Neuronal stem cell (in vitro differentiated cells): ENCODE measurements at regions not wholly inside any gene's neighbourhood (a gene's known extent, or its start where the extent isn't known, plus 50 kb on each side); places are given as distances from the start of the nearest gene placed in this dataset.

ENCODE experiments used
- DNase-seq: peaks from one replicate; pipeline ENCODE4 v3.0.0-alpha.2; 2013; ENCODE audit warnings: low spot score
- H2AFZ ChIP-seq: one replicate; pipeline ENCODE4 v1.6.1; 2013; ENCODE audit warnings: mild to moderate bottlenecking, low read length, inconsistent platforms
- H2AK5ac ChIP-seq: 2 replicates; pipeline ENCODE4 v1.6.1; 2013; ENCODE audit warnings: low read depth, mild to moderate bottlenecking, inconsistent platforms, low read length, moderate library complexity, mixed read lengths
- H2BK120ac ChIP-seq: 2 replicates; pipeline ENCODE4 v1.6.1; 2013; ENCODE audit warnings: low read depth, mild to moderate bottlenecking, inconsistent platforms, low read length, moderate library complexity, mixed read lengths
- H2BK12ac ChIP-seq: one replicate; pipeline ENCODE4 v1.6.1; 2013; ENCODE audit warnings: low read length, inconsistent platforms
- H2BK15ac ChIP-seq: 2 replicates; pipeline ENCODE4 v1.6.1; 2013; ENCODE audit warnings: mild to moderate bottlenecking, low read length, inconsistent platforms, mixed read lengths
- H2BK5ac ChIP-seq: one replicate; pipeline ENCODE4 v1.6.1; 2013; ENCODE audit warnings: inconsistent platforms, mild to moderate bottlenecking, low read length, moderate library complexity
- H3K14ac ChIP-seq: one replicate; pipeline ENCODE4 v1.6.1; 2013; ENCODE audit warnings: low read length, inconsistent platforms
- H3K18ac ChIP-seq: 2 replicates; pipeline ENCODE4 v1.6.1; 2013; ENCODE audit warnings: low read length, inconsistent platforms
- H3K23ac ChIP-seq: 2 replicates; pipeline ENCODE4 v1.6.1; 2013; ENCODE audit warnings: low read depth, mild to moderate bottlenecking, mixed read lengths, low read length, inconsistent platforms; ENCODE audit not compliant: poor library complexity
- H3K27ac ChIP-seq: replicated peaks from 3 replicates; pipeline ENCODE4 v1.5.1; 2013; ENCODE audit warnings: low read length, inconsistent platforms
- H3K27me3 ChIP-seq, 3 experiments: 2 replicates each; pipeline ENCODE4 v1.6.1; 2013; ENCODE audit warnings: low read length in 3 of 3, mild to moderate bottlenecking in 2 of 3, inconsistent platforms in 1 of 3, low read depth in 1 of 3, mixed read lengths in 1 of 3, moderate library complexity in 1 of 3; ENCODE audit not compliant: control insufficient read depth in 3 of 3, insufficient read depth in 3 of 3
- H3K36me3 ChIP-seq, 2 donors: replicated peaks in 1 of 2; 2 replicates each; pipeline ENCODE4 v1.6.1; 2013; ENCODE audit warnings: low read length in 2 of 2; ENCODE audit not compliant: control insufficient read depth in 2 of 2, insufficient read depth in 2 of 2
- H3K4ac ChIP-seq: 2 replicates; pipeline ENCODE4 v1.6.1; 2013; ENCODE audit warnings: inconsistent platforms, mild to moderate bottlenecking, low read length, moderate library complexity
- H3K4me1 ChIP-seq, 2 donors: 1 replicate in 1 of 2; 2 replicates in 1 of 2; pipeline ENCODE4 v1.6.1; 2013; ENCODE audit warnings: low read length in 2 of 2, low read depth in 1 of 2; ENCODE audit not compliant: control insufficient read depth in 2 of 2, insufficient read depth in 1 of 2
- H3K4me2 ChIP-seq: one replicate; pipeline ENCODE4 v1.6.1; 2013; ENCODE audit warnings: mild to moderate bottlenecking, low read length, inconsistent platforms; ENCODE audit not compliant: insufficient read depth, poor library complexity, severe bottlenecking
- H3K4me3 ChIP-seq, 2 donors: 2 replicates each; pipeline ENCODE4 v1.5.1; 2013; ENCODE audit warnings: low read length in 2 of 2, mild to moderate bottlenecking in 2 of 2, inconsistent platforms in 1 of 2, moderate library complexity in 1 of 2
- H3K79me1 ChIP-seq: one replicate; pipeline ENCODE4 v1.6.1; 2013; ENCODE audit warnings: low read depth, mild to moderate bottlenecking, inconsistent platforms, low read length, moderate library complexity
- H3K9ac ChIP-seq: one replicate; pipeline ENCODE4 v1.6.1; 2013; ENCODE audit warnings: mild to moderate bottlenecking, low read depth, low read length, inconsistent platforms; ENCODE audit not compliant: poor library complexity
- H3K9me3 ChIP-seq, 2 donors: replicated peaks in 1 of 2; 2 replicates each; pipeline versions ENCODE3 to v1.6.1; 2013; ENCODE audit warnings: low read length in 2 of 2, mild to moderate bottlenecking in 2 of 2, inconsistent platforms in 1 of 2, low read depth in 1 of 2, mixed read lengths in 1 of 2, moderate library complexity in 1 of 2; ENCODE audit not compliant: control insufficient read depth in 2 of 2, insufficient read depth in 1 of 2
- H4K8ac ChIP-seq: one replicate; pipeline ENCODE4 v1.6.1; 2013; ENCODE audit warnings: low read depth, mild to moderate bottlenecking, inconsistent platforms, low read length, moderate library complexity
- H4K91ac ChIP-seq: one replicate; pipeline ENCODE4 v1.6.1; 2013; ENCODE audit warnings: low read length, low read depth, mild to moderate bottlenecking, inconsistent platforms; ENCODE audit not compliant: poor library complexity
- WGBS, 2 donors: extraction: QIAGEN DNeasy Blood & Tissue Kit; methylation state at CpG; one replicate each; pipeline ENCODE4 v1.1.7; 2013; ENCODE audit warnings: missing lambda C conversion rate in 2 of 2, mixed read lengths in 1 of 2; ENCODE audit not compliant: insufficient read length in 2 of 2, insufficient replicate concordance in 1 of 2; ENCODE audit errors: extremely low coverage in 2 of 2; 5-methylcytosine and 5-hydroxymethylcytosine counted together

GRCh38 chr2:226256709-226257376 lies 542.8 kb downstream of the IRS1 start:
- no peak overlapping the region for H3K4ac ChIP-seq
- H2AK5ac ChIP-seq, result no peak overlapping the region
- no peak overlapping the region for H2BK120ac ChIP-seq
- no peak overlapping the region for H2BK15ac ChIP-seq
- no peak overlapping the region for H4K91ac ChIP-seq
- no peak overlapping the region for H2BK5ac ChIP-seq
- WGBS, 2 donors, result no CpG with 5 or more reads among the region's 4 CpGs
- no peak for DNase-seq
- H3K36me3 ChIP-seq, result no peaks in the 10 kb centered on the region
- no peak overlapping the region for H3K18ac ChIP-seq
- H3K4me3 ChIP-seq, result no peak overlapping the region
- H3K27ac ChIP-seq, result no peak overlapping the region
- H3K4me2 ChIP-seq, result no peak overlapping the region
- H3K27me3 ChIP-seq, result no peaks in the 10 kb centered on the region
- H3K14ac ChIP-seq, result no peak overlapping the region
- H3K9me3 ChIP-seq, result no peaks in the 10 kb centered on the region
- no peak overlapping the region for H2AFZ ChIP-seq
- H2BK12ac ChIP-seq, result no peak overlapping the region
- H3K9ac ChIP-seq, result no peak overlapping the region
- H3K4me1 ChIP-seq, result no peaks in the 10 kb centered on the region
- H3K79me1 ChIP-seq, result no peaks in the 10 kb centered on the region
- H4K8ac ChIP-seq, result no peak overlapping the region
- H3K23ac ChIP-seq, result no peak overlapping the region

GRCh38 chr2:226256237-226256636 lies 543.4 kb downstream of the IRS1 start:
- Histone ChIP-seq H4K91ac (no peak overlapping the region), H3K18ac (no peak overlapping the region), H3K36me3 (no peaks in the 10 kb centered on the region), H3K4me1 (no peaks in the 10 kb centered on the region), H3K4me3 (no peak overlapping the region), H2BK15ac (no peak overlapping the region), H2BK120ac (no peak overlapping the region), H3K27ac (no peak overlapping the region), H3K4ac (no peak overlapping the region), H4K8ac (no peak overlapping the region), H3K14ac (no peak overlapping the region), H3K79me1 (no peaks in the 10 kb centered on the region), H3K23ac (no peak overlapping the region), H3K4me2 (no peak overlapping the region), H3K9ac (no peak overlapping the region), H2BK5ac (no peak overlapping the region), H3K27me3 (no peaks in the 10 kb centered on the region), H2AFZ (no peak overlapping the region), H2AK5ac (no peak overlapping the region), H3K9me3 (no peaks in the 10 kb centered on the region), H2BK12ac (no peak overlapping the region)
- DNase-seq, result no peak
- no CpG with 5 or more reads among the region's 2 CpGs for WGBS, 2 donors

- no peak overlapping the region for H4K91ac ChIP-seq
- WGBS, 2 donors, result no CpG with 5 or more reads among the region's 2 CpGs
- H3K4me1 ChIP-seq, result no peaks in the 10 kb centered on the region
Measured at GRCh38 chr2:226251661-226252060, 548.0 kb downstream of the IRS1 start.

GRCh38 chr2:226247289-226248275 lies 552.0 kb downstream of the IRS1 start:
- H2AK5ac ChIP-seq, result no peak overlapping the region
- no peaks in the 10 kb centered on the region for H3K4me1 ChIP-seq
- H3K27me3 ChIP-seq, result no peaks in the 10 kb centered on the region
- no peak overlapping the region for H3K14ac ChIP-seq
- no peak overlapping the region for H4K8ac ChIP-seq
- DNase-seq, result no peak
- H2BK5ac ChIP-seq, result no peak overlapping the region
- WGBS, 2 donors, result no CpG with 5 or more reads among the region's 3 CpGs
- peaks cover 0 to 10% of the 10 kb centered on the region in 2 donors for H3K9me3 ChIP-seq
- H2AFZ ChIP-seq, result no peak overlapping the region
- peaks cover 1% of the 10 kb centered on the region for H3K79me1 ChIP-seq
- H3K4ac ChIP-seq, result no peak overlapping the region
- H3K18ac ChIP-seq, result no peak overlapping the region
- H2BK12ac ChIP-seq, result no peak overlapping the region
- H3K27ac ChIP-seq, result no peak overlapping the region
- H3K9ac ChIP-seq, result no peak overlapping the region
- no peak overlapping the region for H2BK120ac ChIP-seq
- H3K4me3 ChIP-seq, result no peak overlapping the region
- no peak overlapping the region for H2BK15ac ChIP-seq
- no peak overlapping the region for H3K23ac ChIP-seq
- H4K91ac ChIP-seq, result no peak overlapping the region
- no peak overlapping the region for H3K4me2 ChIP-seq
- no peaks in the 10 kb centered on the region for H3K36me3 ChIP-seq

More at GRCh38 chr2:226251661-226252060, 548.0 kb downstream of the IRS1 start:
- Histone ChIP-seq H4K8ac (no peak overlapping the region), H3K9me3 (no peaks in the 10 kb centered on the region), H3K27me3 (no peaks in the 10 kb centered on the region), H2BK120ac (no peak overlapping the region), H3K18ac (no peak overlapping the region), H3K4me3 (no peak overlapping the region), H3K79me1 (no peaks in the 10 kb centered on the region), H2BK5ac (no peak overlapping the region), H3K27ac (no peak overlapping the region), H2AFZ (no peak overlapping the region), H3K14ac (no peak overlapping the region), H3K23ac (no peak overlapping the region), H3K36me3 (no peaks in the 10 kb centered on the region), H3K9ac (no peak overlapping the region), H2BK12ac (no peak overlapping the region), H2BK15ac (no peak overlapping the region), H3K4ac (no peak overlapping the region), H3K4me2 (no peak overlapping the region), H2AK5ac (no peak overlapping the region)
- DNase-seq, result no peak
